ENCODE measurements at regions not wholly inside any gene's neighbourhood (a gene's known extent, or its start where the extent isn't known, plus 50 kb on each side); places are given as distances from the start of the nearest gene placed in this dataset.

DNA sequence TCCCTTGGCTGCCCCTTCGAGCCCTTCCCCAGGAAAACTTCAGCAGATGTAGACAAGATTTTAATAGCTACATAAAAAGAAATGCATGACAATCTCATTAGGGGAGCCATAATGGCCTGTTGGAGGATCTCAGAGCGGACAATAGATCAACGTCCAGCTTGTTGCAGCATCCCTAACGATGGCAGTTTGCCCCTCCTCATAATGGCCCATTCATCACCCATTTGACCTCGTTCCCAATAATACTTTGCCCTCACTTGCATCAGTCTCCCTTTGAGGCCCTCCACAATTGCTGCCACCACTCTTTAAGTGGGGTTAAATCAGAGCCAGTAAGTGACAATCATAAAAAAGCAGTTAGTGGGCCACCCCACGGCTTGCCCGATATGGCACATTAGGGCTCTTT lies 84.7 kb upstream of the PCDH8 start:
- WGBS, 2 donors: 79 to 90% methylated on average over 7 of the region's 7 CpGs
- Histone ChIP-seq H3K9ac (ENCODE audit: insufficient read depth in 1 of 2, low read length in 2 of 2) (no peak overlapping the region), H3K27ac (ENCODE audit: low read depth in 1 of 2, low read length in 1 of 2) (no peak overlapping the region), H3K4me1 (ENCODE audit: control insufficient read depth in 5 of 5, insufficient read depth in 5 of 5, low read length in 5 of 5) (no peaks in the 10 kb centered on the region), H3K36me3 (ENCODE audit: control insufficient read depth in 4 of 4, insufficient read depth in 4 of 4, low read length in 4 of 4) (no peaks in the 10 kb centered on the region), H3K9me3 (ENCODE audit: control insufficient read depth in 4 of 4, insufficient read depth in 3 of 4, low read length in 3 of 4) (no peaks in the 10 kb centered on the region), H3K4me3 (no peak overlapping the region), H3K27me3 (ENCODE audit: control insufficient read depth in 3 of 3, insufficient read depth in 3 of 3, low read length in 2 of 3) (no peaks in the 10 kb centered on the region)
- no peak for DNase-seq
- no peak for ATAC-seq (ENCODE audit: insufficient read depth, low FRiP score)
- TF ChIP-seq, protein P1, sequence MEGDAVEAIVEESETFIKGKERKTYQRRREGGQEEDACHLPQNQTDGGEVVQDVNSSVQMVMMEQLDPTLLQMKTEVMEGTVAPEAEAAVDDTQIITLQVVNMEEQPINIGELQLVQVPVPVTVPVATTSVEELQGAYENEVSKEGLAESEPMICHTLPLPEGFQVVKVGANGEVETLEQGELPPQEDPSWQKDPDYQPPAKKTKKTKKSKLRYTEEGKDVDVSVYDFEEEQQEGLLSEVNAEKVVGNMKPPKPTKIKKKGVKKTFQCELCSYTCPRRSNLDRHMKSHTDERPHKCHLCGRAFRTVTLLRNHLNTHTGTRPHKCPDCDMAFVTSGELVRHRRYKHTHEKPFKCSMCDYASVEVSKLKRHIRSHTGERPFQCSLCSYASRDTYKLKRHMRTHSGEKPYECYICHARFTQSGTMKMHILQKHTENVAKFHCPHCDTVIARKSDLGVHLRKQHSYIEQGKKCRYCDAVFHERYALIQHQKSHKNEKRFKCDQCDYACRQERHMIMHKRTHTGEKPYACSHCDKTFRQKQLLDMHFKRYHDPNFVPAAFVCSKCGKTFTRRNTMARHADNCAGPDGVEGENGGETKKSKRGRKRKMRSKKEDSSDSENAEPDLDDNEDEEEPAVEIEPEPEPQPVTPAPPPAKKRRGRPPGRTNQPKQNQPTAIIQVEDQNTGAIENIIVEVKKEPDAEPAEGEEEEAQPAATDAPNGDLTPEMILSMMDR (IDR thresholded peaks at IDR 0.05; ENCODE audit: control extremely low read depth, extremely low read depth): no peak

DNA sequence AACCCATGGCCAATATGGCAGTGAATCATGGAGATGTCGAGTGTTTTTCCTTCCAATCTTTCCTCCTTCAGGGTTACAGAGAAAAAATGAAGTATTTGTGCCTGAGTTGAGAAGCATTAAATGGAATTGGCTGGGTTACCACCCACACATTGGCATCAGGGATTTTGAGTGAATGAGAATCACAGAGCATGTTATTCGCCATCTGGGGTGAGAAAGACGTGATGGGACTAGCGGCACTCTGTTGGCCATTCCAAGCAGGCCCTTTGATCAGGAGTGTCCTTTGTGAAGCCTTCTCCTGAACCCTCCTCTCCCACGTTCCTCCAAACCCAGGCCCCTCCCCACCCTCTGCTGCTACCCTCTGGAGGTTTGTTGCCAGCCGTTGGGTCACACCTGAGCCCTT lies 84.2 kb upstream of the PCDH8 start:
- no peak for ATAC-seq (ENCODE audit: insufficient read depth, low FRiP score)
- TF ChIP-seq, protein P1 (IDR thresholded peaks at IDR 0.05; ENCODE audit: control extremely low read depth, extremely low read depth): no peak
- Histone ChIP-seq H3K27ac (ENCODE audit: low read depth in 1 of 2, low read length in 1 of 2) (no peak overlapping the region), H3K27me3 (ENCODE audit: control insufficient read depth in 3 of 3, insufficient read depth in 3 of 3, low read length in 2 of 3) (no peaks in the 10 kb centered on the region), H3K9ac (ENCODE audit: insufficient read depth in 1 of 2, low read length in 2 of 2) (no peak overlapping the region), H3K9me3 (ENCODE audit: control insufficient read depth in 4 of 4, insufficient read depth in 3 of 4, low read length in 3 of 4) (no peaks in the 10 kb centered on the region), H3K4me3 (no peak overlapping the region), H3K36me3 (ENCODE audit: control insufficient read depth in 4 of 4, insufficient read depth in 4 of 4, low read length in 4 of 4) (no peaks in the 10 kb centered on the region), H3K4me1 (ENCODE audit: control insufficient read depth in 5 of 5, insufficient read depth in 5 of 5, low read length in 5 of 5) (no peaks in the 10 kb centered on the region)
- WGBS, 2 donors: 84 to 93% methylated on average over 6 of the region's 6 CpGs
- DNase-seq: no peak

DNA sequence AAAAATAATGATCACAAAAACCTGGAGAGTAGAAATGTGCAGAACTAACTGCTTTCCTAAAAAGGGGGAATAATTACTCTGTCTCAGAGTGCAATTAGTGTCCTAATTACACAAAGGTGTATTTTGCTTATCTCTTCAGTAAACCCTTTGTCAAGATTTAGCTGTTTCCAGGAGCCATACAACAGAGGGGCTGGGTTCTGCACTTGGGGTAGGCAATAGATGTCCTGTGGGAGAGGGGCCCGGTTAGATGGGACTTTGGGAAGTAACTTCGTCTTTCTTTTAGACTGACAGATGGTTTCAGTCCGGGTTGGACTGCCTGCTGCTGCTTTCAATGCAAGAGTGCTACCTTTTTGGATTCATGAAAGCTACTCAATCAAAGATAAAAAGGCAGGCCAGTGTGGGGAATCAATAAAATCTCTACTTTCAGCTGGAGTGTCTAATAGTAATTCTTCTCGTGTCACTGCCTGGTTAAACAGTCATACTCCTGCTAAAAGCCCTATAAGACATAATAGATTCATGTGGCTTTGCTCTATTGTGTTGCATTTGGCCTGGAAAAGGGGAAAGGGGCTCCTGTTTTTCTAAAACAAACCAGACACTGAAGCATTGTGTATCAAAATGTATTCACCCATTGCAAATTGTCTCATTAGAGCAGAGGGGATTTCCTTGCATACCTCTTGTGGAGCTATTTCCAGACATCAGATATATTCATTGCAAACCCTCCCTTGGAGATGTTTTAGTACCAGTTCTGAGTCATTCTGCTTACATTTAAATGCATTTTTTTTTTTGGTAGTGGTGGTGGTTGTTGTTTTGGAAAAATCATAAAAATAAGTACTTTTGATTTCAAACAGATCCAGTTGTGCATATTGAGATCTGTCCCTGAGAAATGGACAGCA lies 83.3 kb upstream of the PCDH8 start:
- H3K27me3 ChIP-seq (ENCODE audit: control insufficient read depth in 3 of 3, insufficient read depth in 3 of 3, low read length in 2 of 3): no peaks in the 10 kb centered on the region
- H3K4me1 ChIP-seq (ENCODE audit: control insufficient read depth in 5 of 5, insufficient read depth in 5 of 5, low read length in 5 of 5): no peaks in the 10 kb centered on the region
- ATAC-seq (ENCODE audit: insufficient read depth, low FRiP score) (no peak), DNase-seq (no peak)
- WGBS, 2 donors: 43 to 67% methylated on average over 4 of the region's 4 CpGs
- no peak overlapping the region for H3K9ac ChIP-seq (ENCODE audit: insufficient read depth in 1 of 2, low read length in 2 of 2)
- H3K9me3 ChIP-seq (ENCODE audit: control insufficient read depth in 4 of 4, insufficient read depth in 3 of 4, low read length in 3 of 4): no peaks in the 10 kb centered on the region
- no peak overlapping the region for H3K4me3 ChIP-seq
- no peak overlapping the region for H3K27ac ChIP-seq (ENCODE audit: low read depth in 1 of 2, low read length in 1 of 2)
- TF ChIP-seq, protein P1 (IDR thresholded peaks at IDR 0.05; ENCODE audit: control extremely low read depth, extremely low read depth): no peak
- no peaks in the 10 kb centered on the region for H3K36me3 ChIP-seq (ENCODE audit: control insufficient read depth in 4 of 4, insufficient read depth in 4 of 4, low read length in 4 of 4)
